OCI-LY3 (cell line): ENCODE measurements at regions not wholly inside any gene's neighbourhood (a gene's known extent, or its start where the extent isn't known, plus 50 kb on each side); places are given as distances from the start of the nearest gene placed in this dataset.

Experiments
- CTCF ChIP-seq: fragments of 200-600, 300-600 bp; sonication (generic); IDR thresholded peaks from 2 replicates; pipeline ENCODE4 v1.5.1; 2014; ENCODE audit warnings: antibody characterized with exemption, low read length, low read depth
- EZH2phosphoT487 ChIP-seq: fragments of 200-600 bp; shearing (Covaris generic); IDR thresholded peaks from 2 replicates; pipeline ENCODE4 v1.6.1; 2018; ENCODE audit warnings: antibody characterized with exemption, mixed run types, low read depth

- TF ChIP-seq CTCF: no peak
- no peak for TF ChIP-seq EZH2phosphoT487
Observed at GRCh38 chr12:34352098-34352497, 329.8 kb downstream of the ALG10 start.
